NCI-H2196 (cell line): ENCODE measurements at regions not wholly inside any gene's neighbourhood (a gene's known extent, or its start where the extent isn't known, plus 50 kb on each side); places are given as distances from the start of the nearest gene placed in this dataset.
"Not testable (repeated sequence)": the region's sequence is repeated elsewhere in the genome, so short reads cannot be mapped to it uniquely, and the experiment has no call there.

ENCODE experiments used
- DNase-seq: peaks from one replicate; lab custom pipeline; 2025; ENCODE audit not compliant: unreplicated experiment; lab: John Stamatoyannopoulos, UW

GRCh38 chr14:65834051-65834450, 421.5 kb downstream of the FUT8 start:
- no peak for DNase-seq

GRCh38 chr14:65834812-65835211, 422.3 kb downstream of the FUT8 start:
- DNase-seq, result no peak

DNA sequence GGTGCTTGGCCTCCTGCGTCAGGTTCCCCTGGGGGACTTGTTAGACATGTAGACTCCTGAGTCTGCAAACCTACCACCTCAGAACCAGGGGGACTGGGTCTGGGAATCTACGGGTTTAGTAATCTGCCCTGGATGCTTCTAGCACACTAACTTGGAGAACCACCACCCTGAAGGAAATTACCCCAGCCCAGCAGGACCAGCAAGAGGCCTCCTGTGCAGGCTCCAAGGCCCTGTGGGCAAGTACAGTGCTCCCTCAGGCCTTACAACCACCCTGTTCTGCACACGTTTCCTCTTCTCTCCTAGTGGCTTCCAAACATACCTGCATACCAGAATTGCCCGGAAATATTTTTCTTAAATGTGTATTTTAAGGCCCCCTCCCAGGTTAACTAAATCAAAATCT, 423.0 kb downstream of the FUT8 start:
- no peak for DNase-seq

DNA sequence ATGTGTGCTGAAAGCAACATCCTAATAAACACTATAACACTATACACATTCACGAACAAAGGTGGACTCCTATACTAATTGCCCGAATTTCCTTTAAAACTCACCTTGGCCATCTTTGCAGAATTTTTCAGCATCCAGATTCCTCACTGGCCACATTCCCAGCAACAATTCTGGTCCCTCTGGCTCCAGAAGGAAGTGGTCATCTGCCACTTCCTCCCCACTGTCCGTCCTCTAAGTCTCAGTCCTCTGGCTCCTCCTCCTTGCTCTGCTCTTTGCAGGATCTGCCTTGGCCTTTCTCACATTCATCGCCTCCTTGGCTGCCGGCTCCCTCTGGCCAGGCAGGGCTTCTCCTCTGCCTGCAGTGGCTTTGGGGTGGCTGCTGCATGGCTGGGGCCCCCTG, 426.0 kb downstream of the FUT8 start:
- DNase-seq, result no peak

GRCh38 chr14:65840118-65840751, 427.7 kb downstream of the FUT8 start:
- DNase-seq, result peak; percentile 67

DNA sequence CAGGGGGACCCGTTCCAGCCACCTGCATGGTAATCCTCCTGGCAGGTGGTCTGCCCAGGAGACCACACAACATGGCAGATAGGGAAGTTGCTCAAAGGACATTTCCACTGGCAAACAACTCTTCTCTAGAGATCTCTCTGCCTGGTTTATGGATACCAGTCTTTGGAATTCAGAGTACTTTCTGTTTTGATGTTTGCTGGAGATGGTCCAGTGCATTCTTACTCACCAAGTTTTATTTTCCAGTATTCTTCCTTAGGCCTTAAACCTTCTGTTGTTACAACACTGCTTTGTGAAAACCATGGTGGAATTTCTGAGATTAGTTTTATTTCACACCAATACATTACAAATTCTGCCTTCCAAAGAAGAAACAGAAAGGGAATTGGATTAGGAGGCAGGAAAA, 428.3 kb downstream of the FUT8 start:
- DNase-seq, result no peak

DNA sequence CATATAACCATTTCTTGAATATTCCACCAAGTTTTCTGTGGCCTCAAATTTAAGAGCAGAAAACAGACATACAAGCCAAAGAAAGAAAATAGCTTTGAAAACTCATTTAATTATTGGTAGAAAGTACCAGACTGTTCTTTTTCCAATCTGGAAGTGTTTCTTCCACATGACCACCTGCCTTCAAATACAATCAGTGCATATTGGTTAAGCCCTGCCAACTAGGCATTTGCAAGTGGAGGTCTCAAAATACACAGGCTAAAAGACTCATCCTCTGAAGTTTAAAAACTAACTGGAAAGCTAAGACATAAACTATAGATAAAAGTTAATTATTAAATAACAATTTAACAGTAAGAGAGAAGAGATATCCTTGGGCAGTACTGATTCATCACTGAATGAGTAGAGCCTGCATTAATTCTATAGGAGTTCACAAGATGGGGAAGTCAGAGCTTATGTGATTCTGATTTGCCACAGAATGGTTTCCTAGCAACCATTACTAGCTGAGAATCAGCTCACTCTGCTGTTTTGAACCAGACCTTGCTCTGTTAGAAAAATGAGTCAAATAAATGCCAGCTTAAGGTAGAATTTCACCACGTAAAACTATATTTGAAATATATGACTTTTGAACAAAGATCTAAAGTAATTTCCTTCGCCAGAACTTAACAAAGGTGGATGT, 433.8 kb downstream of the FUT8 start:
- DNase-seq, result no peak

DNA sequence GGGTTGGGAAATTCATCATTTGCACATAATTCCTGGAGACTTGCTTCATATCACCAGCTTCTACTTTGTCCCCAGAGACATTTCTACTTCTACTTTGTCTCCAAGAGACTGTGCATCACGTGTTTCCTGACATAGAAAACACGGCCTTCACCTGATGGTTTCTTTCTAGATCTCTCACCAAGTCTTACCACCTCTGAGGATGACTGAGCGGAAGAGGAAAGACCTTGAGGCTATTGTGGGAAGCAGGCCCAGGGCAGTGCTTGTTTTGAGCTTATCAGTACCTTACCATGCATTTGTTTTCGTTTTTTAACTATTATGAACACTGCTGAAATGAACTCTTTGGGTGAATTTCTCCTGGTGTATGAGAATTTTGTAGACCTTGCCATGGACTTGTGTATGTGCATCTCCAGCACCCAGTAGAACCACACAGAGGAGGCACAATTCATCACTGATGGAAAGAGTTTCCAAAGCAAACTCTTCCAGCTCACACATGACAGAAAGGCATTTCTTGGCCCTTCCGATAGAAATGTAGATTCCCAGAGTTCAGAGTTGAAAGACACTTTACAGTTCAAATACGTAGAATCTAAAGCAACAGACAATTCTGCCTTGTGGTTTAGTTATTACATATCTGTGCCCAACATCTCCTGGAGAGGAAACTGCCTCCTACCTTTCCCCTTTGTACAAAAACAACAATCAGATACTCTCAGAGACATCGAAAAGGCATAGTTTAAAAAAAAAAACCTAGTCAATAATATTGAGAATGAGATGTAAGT, 434.7 kb downstream of the FUT8 start:
- no peak for DNase-seq

DNA sequence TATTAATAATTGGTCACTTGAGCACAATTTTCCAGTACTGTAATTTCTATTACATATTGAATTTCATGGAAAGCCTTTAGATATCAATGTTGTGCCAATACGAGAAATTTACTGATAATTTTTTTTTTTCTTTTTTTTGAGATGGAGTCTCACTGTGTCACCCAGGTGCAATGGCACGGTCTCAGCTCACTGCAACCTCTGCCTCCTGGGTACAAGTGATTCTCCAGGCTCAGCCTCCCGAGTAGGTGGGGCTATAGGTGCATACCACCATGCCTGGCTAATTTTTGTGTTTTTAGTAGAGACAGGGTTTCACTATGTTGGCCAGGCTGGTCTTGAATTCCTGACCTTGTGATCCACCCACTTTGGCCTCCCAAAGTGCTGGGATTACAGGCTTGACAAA, 435.4 kb downstream of the FUT8 start:
- not testable (repeated sequence) for DNase-seq

DNA sequence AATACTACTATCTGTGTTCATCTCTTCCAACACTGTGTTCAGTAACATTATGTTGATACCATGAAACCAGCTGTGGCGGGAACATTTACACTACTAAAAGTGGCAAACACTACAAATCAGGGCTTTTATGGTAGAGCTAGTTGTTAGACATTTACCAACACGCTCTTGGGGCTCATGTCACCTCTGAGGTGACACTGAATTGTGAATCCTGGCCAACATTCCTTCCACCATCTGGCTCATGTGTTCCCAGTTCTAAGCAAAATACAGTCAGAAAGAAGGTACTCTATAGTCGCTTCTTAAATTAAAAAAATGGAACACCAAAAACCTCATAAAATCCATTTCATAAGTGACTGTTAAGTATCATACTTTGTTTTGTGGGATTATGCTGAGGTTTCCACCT, 436.6 kb downstream of the FUT8 start:
- no peak for DNase-seq

DNA sequence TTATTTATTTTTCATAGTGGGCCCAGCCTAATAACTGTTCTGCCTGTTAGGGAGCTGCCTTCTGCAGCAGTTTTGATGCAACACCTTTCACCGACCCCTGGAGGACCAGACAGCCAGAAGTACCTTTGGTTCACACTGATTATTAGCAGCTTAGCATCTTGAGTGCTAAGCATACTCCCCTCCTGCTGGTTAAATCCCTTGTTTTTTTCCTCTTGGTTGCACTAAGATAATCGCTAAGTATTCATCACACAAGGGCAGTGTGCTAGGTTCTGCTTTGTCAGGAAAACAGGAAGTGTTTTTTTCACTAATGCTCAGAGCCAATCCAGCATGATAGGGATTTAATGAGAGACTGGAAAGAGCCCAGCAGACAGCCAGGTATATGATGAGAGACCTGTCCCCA, 437.0 kb downstream of the FUT8 start:
- no peak for DNase-seq

- DNase-seq, result no peak
Measured at GRCh38 chr14:65850429-65851135, 438.1 kb downstream of the FUT8 start.

DNA sequence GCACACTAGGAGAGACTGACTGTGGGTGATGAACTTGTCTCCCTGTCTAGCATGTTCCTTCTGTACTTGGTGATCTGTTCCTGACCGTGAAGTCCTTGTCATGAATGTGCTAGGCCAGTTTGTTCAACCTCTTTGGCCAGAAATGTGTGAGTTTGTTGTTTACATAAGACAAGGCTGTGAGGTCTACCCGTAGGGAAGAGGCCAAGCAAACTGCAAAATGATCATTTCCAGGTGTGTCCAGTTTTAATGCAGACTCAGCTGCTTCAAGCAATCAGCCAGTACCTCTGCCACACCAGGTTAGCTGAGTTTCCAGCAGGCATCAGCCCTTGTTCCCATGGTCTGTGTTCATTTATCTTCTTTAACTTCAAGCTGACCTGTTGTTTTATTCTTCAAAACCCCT, 440.2 kb downstream of the FUT8 start:
- DNase-seq, result no peak

GRCh38 chr14:65853407-65853955, 441.0 kb downstream of the FUT8 start:
- no peak for DNase-seq

GRCh38 chr14:65854215-65854614, 441.7 kb downstream of the FUT8 start:
- no peak for DNase-seq

DNA sequence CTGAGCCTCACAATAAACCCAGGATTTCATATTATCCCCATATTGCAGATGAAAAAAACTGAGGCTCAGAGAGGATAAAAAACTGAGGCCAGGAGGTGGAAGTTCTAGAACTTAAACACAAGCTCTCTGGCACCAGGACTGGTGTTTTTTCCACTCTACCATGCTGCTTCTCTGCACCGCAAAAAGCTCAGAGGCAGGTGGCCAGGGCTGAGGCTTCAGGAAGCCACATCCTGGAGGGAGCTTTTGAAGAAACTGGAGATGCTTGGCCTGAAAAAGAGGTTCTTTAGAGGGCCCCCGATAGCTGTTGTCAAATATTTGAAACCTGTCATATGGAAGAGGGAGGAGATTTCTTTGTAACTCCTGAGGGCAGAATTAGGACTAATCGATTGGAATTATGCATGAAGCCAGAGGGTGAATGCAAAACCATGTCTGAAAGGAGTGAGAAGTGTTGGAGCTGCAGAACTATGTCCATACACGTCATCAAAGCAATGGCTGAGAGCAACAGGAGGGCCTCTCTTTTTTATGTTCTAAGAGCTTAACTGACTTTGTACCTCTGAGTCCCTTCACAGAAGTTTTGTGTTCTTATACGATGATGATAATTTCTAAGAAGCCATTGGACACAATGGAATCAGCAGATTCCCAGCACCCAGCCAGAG, 448.6 kb downstream of the FUT8 start:
- no peak for DNase-seq

- DNase-seq, result no peak
Measured at GRCh38 chr14:65864549-65864948, 452.0 kb downstream of the FUT8 start.

GRCh38 chr14:65864984-65865383, 452.5 kb downstream of the FUT8 start:
- DNase-seq, result no peak

DNA sequence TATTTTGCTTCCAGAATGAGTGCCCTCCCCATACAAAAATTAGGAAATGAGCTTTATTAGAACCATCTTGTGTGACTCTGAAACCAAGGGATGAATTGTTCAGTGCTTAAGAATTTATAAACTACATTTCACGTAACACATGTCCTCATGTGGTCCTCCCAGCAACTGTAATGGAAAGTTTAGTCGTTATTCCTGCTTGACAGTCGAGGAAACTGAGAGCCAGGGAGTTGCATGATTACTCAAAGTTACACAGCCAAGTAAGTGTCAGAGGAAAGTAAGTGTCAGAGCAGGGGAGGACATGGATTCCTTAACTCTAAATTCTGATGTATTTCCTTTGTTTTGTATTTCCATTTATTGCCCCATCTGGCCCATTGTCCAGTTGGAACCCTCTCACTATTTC, 453.9 kb downstream of the FUT8 start:
- DNase-seq, result no peak

DNA sequence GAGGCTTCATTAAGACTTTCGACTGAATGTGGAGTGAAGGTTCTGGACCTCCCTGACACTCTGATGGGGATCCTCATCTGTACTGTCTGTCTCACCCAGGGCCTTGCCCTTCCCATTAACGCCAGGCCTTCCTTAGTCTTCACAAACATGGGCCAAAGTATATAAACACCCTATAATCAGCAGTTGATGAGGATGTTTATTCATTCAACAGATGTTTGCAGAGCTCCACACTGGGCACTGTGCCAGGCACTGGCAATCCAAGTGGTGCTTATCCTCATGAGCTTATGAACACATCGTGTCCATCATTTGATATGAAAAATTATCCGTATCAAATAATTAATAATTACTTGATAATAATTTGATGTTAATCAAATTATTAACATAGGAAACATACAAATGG, 454.4 kb downstream of the FUT8 start:
- peak; percentile 65 for DNase-seq

GRCh38 chr14:65867333-65867732, 454.8 kb downstream of the FUT8 start:
- no peak for DNase-seq
